SK-N-SH treated with all-trans-retinoic acid at 6 μM for 48 hours (cell line): ENCODE measurements at regions not wholly inside any gene's neighbourhood (a gene's known extent, or its start where the extent isn't known, plus 50 kb on each side); places are given as distances from the start of the nearest gene placed in this dataset.

ENCODE experiments used
- ATAC-seq: fragments of 200-7000 bp; cut with Tn5 transposase; 3 replicates; pipeline ENCODE4 v1.9.1; 2020; ENCODE audit warnings: mild to moderate bottlenecking, moderate library complexity
- ARNTL ChIP-seq: fragments of 450-650 bp; formaldehyde crosslinking; IDR thresholded peaks from 2 replicates; pipeline ENCODE4 v1.5.0; 2020; ENCODE audit warnings: low read depth, mild to moderate bottlenecking, moderate library complexity, borderline replicate concordance
- BACH2 ChIP-seq: fragments of 250-450 bp; sonication (Bioruptor Pico); IDR thresholded peaks from 2 replicates; pipeline ENCODE4 v1.9.0; 2021; ENCODE audit warnings: mild to moderate bottlenecking, borderline replicate concordance
- CREB5 ChIP-seq: fragments of 250-450 bp; sonication (Bioruptor Pico); IDR thresholded peaks from 2 replicates; pipeline ENCODE4 v1.5.1; 2020; ENCODE audit warnings: low read depth, mild to moderate bottlenecking, moderate library complexity
- CSDC2 ChIP-seq: fragments of 250-450 bp; sonication (Bioruptor Pico); IDR thresholded peaks from 2 replicates; pipeline ENCODE4 v1.5.0; 2020; ENCODE audit warnings: mild to moderate bottlenecking, moderate library complexity
- ESRRG ChIP-seq: fragments of 250-450 bp; sonication (Bioruptor Pico); IDR thresholded peaks from 2 replicates; pipeline ENCODE4 v1.6.1; 2021; ENCODE audit warnings: mild to moderate bottlenecking
- GLIS3 ChIP-seq: fragments of 250-450 bp; sonication (Bioruptor Pico); IDR thresholded peaks from 2 replicates; pipeline ENCODE4 v1.5.0; 2020; ENCODE audit warnings: mild to moderate bottlenecking, moderate library complexity
- ISL1 ChIP-seq: fragments of 250-450 bp; sonication (Bioruptor Pico); IDR thresholded peaks from 2 replicates; pipeline ENCODE4 v2.1.2; 2022; ENCODE audit warnings: mild to moderate bottlenecking, moderate library complexity
- OSR1 ChIP-seq: fragments of 250-450 bp; sonication (Bioruptor Pico); IDR thresholded peaks from 2 replicates; pipeline ENCODE4 v1.8.0; 2022; ENCODE audit warnings: moderate library complexity, mild to moderate bottlenecking, inconsistent platforms
- PPARA ChIP-seq: fragments of 250-450 bp; sonication (Bioruptor Pico); IDR thresholded peaks from 2 replicates; pipeline ENCODE4 v1.5.0; 2020; ENCODE audit warnings: mild to moderate bottlenecking, borderline replicate concordance
- RARB ChIP-seq: fragments of 250-450 bp; sonication (Bioruptor Pico); IDR thresholded peaks from 2 replicates; pipeline ENCODE4 v1.8.0; 2021; ENCODE audit warnings: mild to moderate bottlenecking, moderate library complexity
- SNAI2 ChIP-seq: fragments of 250-450 bp; sonication (Bioruptor Pico); IDR thresholded peaks from 2 replicates; pipeline ENCODE4 v1.5.0; 2020; ENCODE audit warnings: mild to moderate bottlenecking, moderate library complexity
- TCF4 ChIP-seq: fragments of 250-450 bp; sonication (Bioruptor Pico); IDR thresholded peaks from 2 replicates; pipeline ENCODE4 v1.8.0; 2021; ENCODE audit warnings: mild to moderate bottlenecking, moderate library complexity, borderline replicate concordance
- TOX ChIP-seq: fragments of 250-450 bp; sonication (Bioruptor Pico); IDR thresholded peaks from 2 replicates; pipeline ENCODE4 v1.8.0; 2021; ENCODE audit warnings: mild to moderate bottlenecking, moderate library complexity, borderline replicate concordance
- ZC3H10 ChIP-seq: fragments of 250-450 bp; sonication (Bioruptor Pico); IDR thresholded peaks from 2 replicates; pipeline ENCODE4 v1.5.1; 2021; ENCODE audit warnings: mild to moderate bottlenecking, moderate library complexity
- ZFP3 ChIP-seq: fragments of 250-450 bp; sonication (Bioruptor Pico); IDR thresholded peaks from 2 replicates; pipeline ENCODE4 v1.5.0; 2020; ENCODE audit warnings: mild to moderate bottlenecking, moderate library complexity
- ZFP30 ChIP-seq: fragments of 450-650 bp; formaldehyde crosslinking; IDR thresholded peaks from 2 replicates; pipeline ENCODE4 v1.5.0; 2022; ENCODE audit warnings: mild to moderate bottlenecking, moderate library complexity
- ZNF565 ChIP-seq: fragments of 450-650 bp; formaldehyde crosslinking; conservative IDR thresholded peaks from 2 replicates; pipeline ENCODE4 v1.5.0; 2020; ENCODE audit warnings: low read depth, mild to moderate bottlenecking, moderate library complexity
- ZNF70 ChIP-seq: fragments of 450-650 bp; formaldehyde crosslinking; IDR thresholded peaks from 2 replicates; pipeline ENCODE4 v1.5.0; 2020; ENCODE audit warnings: mild to moderate bottlenecking, moderate library complexity
- ZNF8 ChIP-seq: fragments of 450-650 bp; formaldehyde crosslinking; IDR thresholded peaks from 2 replicates; pipeline ENCODE4 v1.5.0; 2020; ENCODE audit warnings: mild to moderate bottlenecking, moderate library complexity
- TF ChIP-seq, protein P1 (sequence below): fragments of 250-450 bp; sonication (Bioruptor Pico); IDR thresholded peaks from 2 replicates; pipeline ENCODE4 v1.5.0; 2020; ENCODE audit warnings: mild to moderate bottlenecking, moderate library complexity
- TF ChIP-seq, protein P2 (sequence below): fragments of 250-450 bp; sonication (Bioruptor Pico); IDR thresholded peaks from 2 replicates; pipeline ENCODE4 v1.8.0; 2020; ENCODE audit warnings: mild to moderate bottlenecking, moderate library complexity, borderline replicate concordance

- TF ChIP-seq, protein P1, sequence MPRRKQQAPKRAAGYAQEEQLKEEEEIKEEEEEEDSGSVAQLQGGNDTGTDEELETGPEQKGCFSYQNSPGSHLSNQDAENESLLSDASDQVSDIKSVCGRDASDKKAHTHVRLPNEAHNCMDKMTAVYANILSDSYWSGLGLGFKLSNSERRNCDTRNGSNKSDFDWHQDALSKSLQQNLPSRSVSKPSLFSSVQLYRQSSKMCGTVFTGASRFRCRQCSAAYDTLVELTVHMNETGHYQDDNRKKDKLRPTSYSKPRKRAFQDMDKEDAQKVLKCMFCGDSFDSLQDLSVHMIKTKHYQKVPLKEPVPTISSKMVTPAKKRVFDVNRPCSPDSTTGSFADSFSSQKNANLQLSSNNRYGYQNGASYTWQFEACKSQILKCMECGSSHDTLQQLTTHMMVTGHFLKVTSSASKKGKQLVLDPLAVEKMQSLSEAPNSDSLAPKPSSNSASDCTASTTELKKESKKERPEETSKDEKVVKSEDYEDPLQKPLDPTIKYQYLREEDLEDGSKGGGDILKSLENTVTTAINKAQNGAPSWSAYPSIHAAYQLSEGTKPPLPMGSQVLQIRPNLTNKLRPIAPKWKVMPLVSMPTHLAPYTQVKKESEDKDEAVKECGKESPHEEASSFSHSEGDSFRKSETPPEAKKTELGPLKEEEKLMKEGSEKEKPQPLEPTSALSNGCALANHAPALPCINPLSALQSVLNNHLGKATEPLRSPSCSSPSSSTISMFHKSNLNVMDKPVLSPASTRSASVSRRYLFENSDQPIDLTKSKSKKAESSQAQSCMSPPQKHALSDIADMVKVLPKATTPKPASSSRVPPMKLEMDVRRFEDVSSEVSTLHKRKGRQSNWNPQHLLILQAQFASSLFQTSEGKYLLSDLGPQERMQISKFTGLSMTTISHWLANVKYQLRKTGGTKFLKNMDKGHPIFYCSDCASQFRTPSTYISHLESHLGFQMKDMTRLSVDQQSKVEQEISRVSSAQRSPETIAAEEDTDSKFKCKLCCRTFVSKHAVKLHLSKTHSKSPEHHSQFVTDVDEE (CRISPR knock-in tag): no peak
Observed at GRCh38 chr4:177175473-177175872, 134.2 kb upstream of the NEIL3 start (continued).

GRCh38 chr4:177177541-177178081 is 132.1 kb upstream of the NEIL3 start:
- no peak for ATAC-seq
- TF ChIP-seq BACH2 (CRISPR knock-in tag) (no peak), ZFP3 (CRISPR knock-in tag) (no peak), ZNF70 (CRISPR knock-in tag) (no peak), TCF4 (CRISPR knock-in tag) (no peak), OSR1 (CRISPR knock-in tag) (no peak), GLIS3 (CRISPR knock-in tag) (no peak), ZFP30 (CRISPR knock-in tag) (no peak)
- TF ChIP-seq, protein P2, sequence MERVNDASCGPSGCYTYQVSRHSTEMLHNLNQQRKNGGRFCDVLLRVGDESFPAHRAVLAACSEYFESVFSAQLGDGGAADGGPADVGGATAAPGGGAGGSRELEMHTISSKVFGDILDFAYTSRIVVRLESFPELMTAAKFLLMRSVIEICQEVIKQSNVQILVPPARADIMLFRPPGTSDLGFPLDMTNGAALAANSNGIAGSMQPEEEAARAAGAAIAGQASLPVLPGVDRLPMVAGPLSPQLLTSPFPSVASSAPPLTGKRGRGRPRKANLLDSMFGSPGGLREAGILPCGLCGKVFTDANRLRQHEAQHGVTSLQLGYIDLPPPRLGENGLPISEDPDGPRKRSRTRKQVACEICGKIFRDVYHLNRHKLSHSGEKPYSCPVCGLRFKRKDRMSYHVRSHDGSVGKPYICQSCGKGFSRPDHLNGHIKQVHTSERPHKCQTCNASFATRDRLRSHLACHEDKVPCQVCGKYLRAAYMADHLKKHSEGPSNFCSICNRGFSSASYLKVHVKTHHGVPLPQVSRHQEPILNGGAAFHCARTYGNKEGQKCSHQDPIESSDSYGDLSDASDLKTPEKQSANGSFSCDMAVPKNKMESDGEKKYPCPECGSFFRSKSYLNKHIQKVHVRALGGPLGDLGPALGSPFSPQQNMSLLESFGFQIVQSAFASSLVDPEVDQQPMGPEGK: no peak
- TF ChIP-seq, all 23 proteins: peak for 0

GRCh38 chr4:177178246-177178645 is 131.4 kb upstream of the NEIL3 start:
- ATAC-seq: no peak
- TF ChIP-seq CSDC2: no peak
- TF ChIP-seq, protein P2: no peak
- TF ChIP-seq TCF4 (CRISPR knock-in tag): no peak
- TF ChIP-seq ZFP30 (CRISPR knock-in tag): no peak
- TF ChIP-seq ZNF565 (CRISPR knock-in tag): no peak
- TF ChIP-seq ZFP3 (CRISPR knock-in tag): no peak
- TF ChIP-seq ZNF8 (CRISPR knock-in tag): no peak
- no peak for TF ChIP-seq CREB5
- no peak for TF ChIP-seq ISL1 (CRISPR knock-in tag)
- no peak for TF ChIP-seq ESRRG (CRISPR knock-in tag)
- TF ChIP-seq TOX: no peak
- no peak for TF ChIP-seq ARNTL (CRISPR knock-in tag)
- no peak for TF ChIP-seq BACH2 (CRISPR knock-in tag)
- TF ChIP-seq SNAI2: no peak
- TF ChIP-seq ZC3H10 (CRISPR knock-in tag): no peak
- TF ChIP-seq OSR1 (CRISPR knock-in tag): no peak
- no peak for TF ChIP-seq RARB (CRISPR knock-in tag)
- TF ChIP-seq GLIS3 (CRISPR knock-in tag): no peak
- TF ChIP-seq PPARA (CRISPR knock-in tag): no peak
- TF ChIP-seq, protein P1 (CRISPR knock-in tag): no peak
